HS-27A (cell line): ENCODE measurements at regions not wholly inside any gene's neighbourhood (a gene's known extent, or its start where the extent isn't known, plus 50 kb on each side); places are given as distances from the start of the nearest gene placed in this dataset.
"Not testable (repeated sequence)": the region's sequence is repeated elsewhere in the genome, so short reads cannot be mapped to it uniquely, and the experiment has no call there.

Experiments
- DNase-seq: peaks from one replicate; pipeline ENCODE4 v3.0.0-alpha.2; 2012; ENCODE audit warnings: low read depth, missing footprints

GRCh38 chr18:34942276-34942675 lies 98.9 kb upstream of the MAPRE2 start:
- DNase-seq, result no peak

GRCh38 chr18:34942975-34943374 lies 98.2 kb upstream of the MAPRE2 start:
- DNase-seq, result no peak

GRCh38 chr18:34943587-34943986 lies 97.6 kb upstream of the MAPRE2 start:
- no peak for DNase-seq

- no peak for DNase-seq
Observed at GRCh38 chr18:34947711-34948125, 93.5 kb upstream of the MAPRE2 start.

- DNase-seq, result no peak
Observed at GRCh38 chr18:34951625-34952379, 89.4 kb upstream of the MAPRE2 start.

- DNase-seq, result no peak
Observed at GRCh38 chr18:34953212-34953611, 88.0 kb upstream of the MAPRE2 start.

GRCh38 chr18:34955494-34955893 lies 85.7 kb upstream of the MAPRE2 start:
- DNase-seq, result not testable (repeated sequence)

GRCh38 chr18:34956663-34957062 lies 84.5 kb upstream of the MAPRE2 start:
- no peak for DNase-seq

GRCh38 chr18:34957119-34957863 lies 83.9 kb upstream of the MAPRE2 start:
- DNase-seq, result no peak

- DNase-seq, result no peak
Observed at GRCh38 chr18:34957864-34958259, 83.4 kb upstream of the MAPRE2 start.

- no peak for DNase-seq
Observed at GRCh38 chr18:34959211-34959829, 81.9 kb upstream of the MAPRE2 start.

- no peak for DNase-seq
Observed at GRCh38 chr18:34959989-34960388, 81.2 kb upstream of the MAPRE2 start.

GRCh38 chr18:34965108-34965507 lies 76.1 kb upstream of the MAPRE2 start:
- no peak for DNase-seq

- no peak for DNase-seq
Observed at GRCh38 chr18:34965566-34965965, 75.6 kb upstream of the MAPRE2 start.

GRCh38 chr18:34970106-34970505 lies 71.1 kb upstream of the MAPRE2 start:
- DNase-seq, result no peak

- no peak for DNase-seq
Observed at GRCh38 chr18:34971313-34971712, 69.9 kb upstream of the MAPRE2 start.

- no peak for DNase-seq
Observed at GRCh38 chr18:34972765-34973414, 68.3 kb upstream of the MAPRE2 start.

GRCh38 chr18:34976123-34976522 lies 65.1 kb upstream of the MAPRE2 start:
- DNase-seq, result no peak

- DNase-seq, result no peak
Observed at GRCh38 chr18:34976534-34976898, 64.7 kb upstream of the MAPRE2 start.

- no peak for DNase-seq
Observed at GRCh38 chr18:34976899-34977837, 64.0 kb upstream of the MAPRE2 start.

GRCh38 chr18:34977838-34978532 lies 63.2 kb upstream of the MAPRE2 start:
- DNase-seq, result no peak
